H1 (cell line): ENCODE measurements at regions not wholly inside any gene's neighbourhood (a gene's known extent, or its start where the extent isn't known, plus 50 kb on each side); places are given as distances from the start of the nearest gene placed in this dataset.

Experiments used
- CHD7 ChIP-seq: fragments of 300-600 bp; sonication (generic); IDR thresholded peaks from 2 replicates; pipeline ENCODE4 v1.7.1; 2012; ENCODE audit warnings: low read length, moderate library complexity, mild to moderate bottlenecking, inconsistent platforms; ENCODE audit not compliant: insufficient replicate concordance
- FOSL1 ChIP-seq: IDR thresholded peaks from 2 replicates; pipeline ENCODE4 v1.6.1; 2011; ENCODE audit warnings: mild to moderate bottlenecking, low read depth, low read length, moderate library complexity; ENCODE audit not compliant: insufficient read depth

GRCh38 chrX:17990532-17990931, 129.4 kb upstream of the RAI2 start (continued):
- TF ChIP-seq CHD7, result no peak
- no peak for TF ChIP-seq FOSL1
